Nephron (organoid): ENCODE measurements at regions not wholly inside any gene's neighbourhood (a gene's known extent, or its start where the extent isn't known, plus 50 kb on each side); places are given as distances from the start of the nearest gene placed in this dataset.

ENCODE experiments used
- H3K27ac Mint-ChIP-seq, 3 experiments: 2 replicates each; pipeline ENCODE4 v1.8.0; 2020; ENCODE audit warnings: mixed read lengths in 3 of 3, mild to moderate bottlenecking in 2 of 3, moderate library complexity in 1 of 3
- H3K27me3 Mint-ChIP-seq: 2 replicates; pipeline ENCODE4 v1.8.0; 2021; ENCODE audit warnings: low read depth, mild to moderate bottlenecking, moderate library complexity, mixed read lengths
- H3K36me3 Mint-ChIP-seq: 2 replicates; pipeline ENCODE4 v1.8.0; 2020; ENCODE audit warnings: low read depth, mixed read lengths
- H3K4me1 Mint-ChIP-seq: 2 replicates; pipeline ENCODE4 v1.8.0; 2020; ENCODE audit warnings: mixed read lengths
- H3K4me3 Mint-ChIP-seq, 3 experiments: 2 replicates each; pipeline ENCODE4 v1.8.0; 2020; ENCODE audit warnings: mild to moderate bottlenecking in 3 of 3, mixed read lengths in 3 of 3, moderate library complexity in 2 of 3
- H3K9me3 Mint-ChIP-seq: 2 replicates; pipeline ENCODE4 v1.8.0; 2020; ENCODE audit warnings: mixed read lengths
- TF ChIP-seq, protein P1 (sequence below), 3 experiments: fragments of 200-600 bp; sonication (generic); IDR thresholded peaks; one replicate each; pipeline ENCODE4 v1.5.0; 2021; ENCODE audit warnings: antibody characterized with exemption in 3 of 3; ENCODE audit not compliant: unreplicated experiment in 3 of 3

GRCh38 chr21:31609081-31609480 lies 50.4 kb upstream of the SOD1 start:
- TF ChIP-seq, protein P1, sequence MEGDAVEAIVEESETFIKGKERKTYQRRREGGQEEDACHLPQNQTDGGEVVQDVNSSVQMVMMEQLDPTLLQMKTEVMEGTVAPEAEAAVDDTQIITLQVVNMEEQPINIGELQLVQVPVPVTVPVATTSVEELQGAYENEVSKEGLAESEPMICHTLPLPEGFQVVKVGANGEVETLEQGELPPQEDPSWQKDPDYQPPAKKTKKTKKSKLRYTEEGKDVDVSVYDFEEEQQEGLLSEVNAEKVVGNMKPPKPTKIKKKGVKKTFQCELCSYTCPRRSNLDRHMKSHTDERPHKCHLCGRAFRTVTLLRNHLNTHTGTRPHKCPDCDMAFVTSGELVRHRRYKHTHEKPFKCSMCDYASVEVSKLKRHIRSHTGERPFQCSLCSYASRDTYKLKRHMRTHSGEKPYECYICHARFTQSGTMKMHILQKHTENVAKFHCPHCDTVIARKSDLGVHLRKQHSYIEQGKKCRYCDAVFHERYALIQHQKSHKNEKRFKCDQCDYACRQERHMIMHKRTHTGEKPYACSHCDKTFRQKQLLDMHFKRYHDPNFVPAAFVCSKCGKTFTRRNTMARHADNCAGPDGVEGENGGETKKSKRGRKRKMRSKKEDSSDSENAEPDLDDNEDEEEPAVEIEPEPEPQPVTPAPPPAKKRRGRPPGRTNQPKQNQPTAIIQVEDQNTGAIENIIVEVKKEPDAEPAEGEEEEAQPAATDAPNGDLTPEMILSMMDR (IDR thresholded peaks at IDR 0.05; ENCODE audit: unreplicated experiment in 3 of 3): no peak
- Mint-ChIP-seq H3K36me3 (no peaks in the 10 kb centered on the region), H3K27ac (no peak overlapping the region), H3K4me1 (no peaks in the 10 kb centered on the region), H3K4me3 (no peak overlapping the region), H3K9me3 (no peaks in the 10 kb centered on the region), H3K27me3 (peaks cover 8% of the 10 kb centered on the region)

GRCh38 chr21:31607791-31608190 lies 51.7 kb upstream of the SOD1 start:
- Mint-ChIP-seq H3K4me1 (no peaks in the 10 kb centered on the region), H3K9me3 (no peaks in the 10 kb centered on the region), H3K27ac (no peak overlapping the region), H3K36me3 (no peaks in the 10 kb centered on the region), H3K4me3 (no peak overlapping the region), H3K27me3 (peaks cover 6% of the 10 kb centered on the region)
- TF ChIP-seq, protein P1 (IDR thresholded peaks at IDR 0.05; ENCODE audit: unreplicated experiment in 3 of 3): no peak

GRCh38 chr21:31606081-31606874 lies 53.2 kb upstream of the SOD1 start:
- TF ChIP-seq, protein P1 (IDR thresholded peaks at IDR 0.05; ENCODE audit: unreplicated experiment in 3 of 3): no peak
- Mint-ChIP-seq H3K9me3 (no peaks in the 10 kb centered on the region), H3K4me3 (no peak overlapping the region), H3K27me3 (peaks cover 3% of the 10 kb centered on the region), H3K4me1 (no peaks in the 10 kb centered on the region), H3K27ac (no peak overlapping the region), H3K36me3 (no peaks in the 10 kb centered on the region)

GRCh38 chr21:31604591-31605190 lies 54.8 kb upstream of the SOD1 start:
- no peaks in the 10 kb centered on the region for H3K4me1 Mint-ChIP-seq
- H3K4me3 Mint-ChIP-seq: no peak overlapping the region
- TF ChIP-seq, protein P1 (IDR thresholded peaks at IDR 0.05; ENCODE audit: unreplicated experiment in 3 of 3): peak; percentile 86 to 91 (median 89)
- no peak overlapping the region for H3K27ac Mint-ChIP-seq
- peaks cover 3% of the 10 kb centered on the region for H3K27me3 Mint-ChIP-seq
- no peaks in the 10 kb centered on the region for H3K36me3 Mint-ChIP-seq
- no peaks in the 10 kb centered on the region for H3K9me3 Mint-ChIP-seq

- TF ChIP-seq, protein P1 (IDR thresholded peaks at IDR 0.05; ENCODE audit: unreplicated experiment in 3 of 3): no peak
- Mint-ChIP-seq H3K9me3 (peaks cover 4% of the 10 kb centered on the region), H3K4me3 (no peak overlapping the region), H3K27ac (no peak overlapping the region), H3K36me3 (no peaks in the 10 kb centered on the region), H3K27me3 (no peaks in the 10 kb centered on the region), H3K4me1 (no peaks in the 10 kb centered on the region)
These were observed 59.9 kb upstream of the SOD1 start for GRCh38 chr21:31599563-31599962.

DNA sequence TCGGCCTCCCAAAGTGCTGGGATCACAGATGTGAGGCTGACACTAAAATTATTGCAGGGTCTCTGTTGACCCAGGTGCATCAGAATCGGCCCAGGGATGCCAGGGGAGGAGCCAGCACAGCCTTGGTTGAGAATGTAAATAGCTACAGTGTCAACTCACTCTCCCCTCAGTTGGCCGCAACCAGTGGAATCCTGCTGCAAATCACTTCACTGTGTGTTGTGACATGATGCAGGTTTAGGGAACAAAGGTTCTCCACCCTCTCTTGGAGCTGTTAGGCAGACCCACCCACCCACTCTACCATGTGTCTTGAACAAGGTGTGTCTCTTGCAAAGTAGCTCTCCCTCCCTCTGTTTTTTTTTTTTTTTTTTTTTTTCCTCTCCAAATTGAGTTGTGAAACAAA lies 60.5 kb upstream of the SOD1 start:
- no peaks in the 10 kb centered on the region for H3K4me1 Mint-ChIP-seq
- no peaks in the 10 kb centered on the region for H3K36me3 Mint-ChIP-seq
- H3K9me3 Mint-ChIP-seq: peaks cover 4% of the 10 kb centered on the region
- H3K27ac Mint-ChIP-seq: no peak overlapping the region
- TF ChIP-seq, protein P1 (IDR thresholded peaks at IDR 0.05; ENCODE audit: unreplicated experiment in 3 of 3): no peak
- no peaks in the 10 kb centered on the region for H3K27me3 Mint-ChIP-seq
- H3K4me3 Mint-ChIP-seq: no peak overlapping the region
